GM18858 (cell line): ENCODE measurements at regions not wholly inside any gene's neighbourhood (a gene's known extent, or its start where the extent isn't known, plus 50 kb on each side); places are given as distances from the start of the nearest gene placed in this dataset.

ENCODE experiments used
- ATAC-seq: cut with Tn5 transposase; IDR thresholded peaks from one replicate; pipeline ENCODE4 v1.9.1; 2021; ENCODE audit not compliant: unreplicated experiment

- ATAC-seq: no peak
Measured at GRCh38 chr5:19401032-19401431, 587.0 kb downstream of the CDH18 start.

- ATAC-seq: no peak
Measured at GRCh38 chr5:19406576-19407365, 581.2 kb downstream of the CDH18 start.

GRCh38 chr5:19408149-19408548 is 579.9 kb downstream of the CDH18 start:
- no peak for ATAC-seq

DNA sequence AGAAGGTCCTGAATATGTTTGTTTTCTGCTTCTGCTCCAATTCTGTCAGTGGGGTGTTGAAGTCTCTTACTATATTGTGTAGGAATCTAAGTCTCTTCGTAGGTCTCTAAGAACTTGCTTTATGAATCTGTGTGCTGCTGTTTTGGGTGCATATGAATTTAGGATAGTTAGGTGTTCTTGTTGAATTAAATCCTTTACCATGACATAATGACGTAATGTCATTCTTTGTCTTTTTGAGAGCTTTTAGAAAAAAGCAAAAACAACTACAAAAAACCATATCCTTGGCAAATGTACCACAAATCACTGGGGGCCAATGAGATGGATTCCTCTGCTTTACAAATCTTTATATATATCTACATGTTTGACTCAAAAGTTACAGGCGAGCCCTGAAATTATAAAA is 576.1 kb downstream of the CDH18 start:
- ATAC-seq: no peak
